H9 (cell line): ENCODE measurements at regions not wholly inside any gene's neighbourhood (a gene's known extent, or its start where the extent isn't known, plus 50 kb on each side); places are given as distances from the start of the nearest gene placed in this dataset.

Experiments used
- DNase-seq: peaks from one replicate; pipeline ENCODE4 v3.0.0-alpha.2; 2017
- H2AFZ ChIP-seq: one replicate; pipeline ENCODE4 v1.6.1; 2013; ENCODE audit warnings: mild to moderate bottlenecking, low read length, control low read depth, moderate library complexity
- H2AK5ac ChIP-seq: 2 replicates; pipeline ENCODE4 v1.6.1; 2013; ENCODE audit warnings: low read length, control low read depth, mixed read lengths; ENCODE audit not compliant: insufficient read length
- H2BK120ac ChIP-seq: one replicate; pipeline ENCODE4 v1.6.1; 2013; ENCODE audit warnings: low read depth, mild to moderate bottlenecking, low read length, control low read depth, inconsistent platforms; ENCODE audit not compliant: poor library complexity, severe bottlenecking
- H2BK12ac ChIP-seq: 2 replicates; pipeline ENCODE4 v1.6.1; 2013; ENCODE audit warnings: low read length, control low read depth, mixed read lengths, low read depth; ENCODE audit not compliant: insufficient read length
- H2BK15ac ChIP-seq: 2 replicates; pipeline ENCODE4 v1.6.1; 2013; ENCODE audit warnings: low read depth, low read length, control low read depth
- H2BK20ac ChIP-seq: one replicate; pipeline ENCODE4 v1.6.1; 2013; ENCODE audit warnings: low read depth, mild to moderate bottlenecking, low read length, control low read depth, inconsistent platforms; ENCODE audit not compliant: poor library complexity, severe bottlenecking
- H2BK5ac ChIP-seq: 2 replicates; pipeline ENCODE4 v1.6.1; 2013; ENCODE audit warnings: low read length, control low read depth, mixed read lengths; ENCODE audit not compliant: insufficient read length
- H3K14ac ChIP-seq: 2 replicates; pipeline ENCODE4 v1.6.1; 2013; ENCODE audit warnings: low read length, control low read depth; ENCODE audit not compliant: insufficient read depth
- H3K18ac ChIP-seq: 2 replicates; pipeline ENCODE4 v1.6.1; 2013; ENCODE audit warnings: low read depth, mild to moderate bottlenecking, mixed read lengths, low read length, control low read depth; ENCODE audit not compliant: insufficient read length
- H3K23ac ChIP-seq: 2 replicates; pipeline ENCODE4 v1.6.1; 2013; ENCODE audit warnings: low read length, control low read depth, mixed read lengths, low read depth; ENCODE audit not compliant: insufficient read length
- H3K23me2 ChIP-seq: 2 replicates; pipeline ENCODE4 v1.6.1; 2013; ENCODE audit warnings: low read depth, mild to moderate bottlenecking, mixed read lengths, low read length, control low read depth; ENCODE audit not compliant: insufficient read length, poor library complexity, severe bottlenecking
- H3K27ac ChIP-seq: 2 replicates; pipeline ENCODE4 v1.5.1; 2013; ENCODE audit warnings: low read length, control low read depth, mixed read lengths, low read depth; ENCODE audit not compliant: insufficient read length
- H3K27me3 ChIP-seq: 2 replicates; pipeline ENCODE4 v1.6.1; 2013; ENCODE audit warnings: low read length, control low read depth, inconsistent platforms; ENCODE audit not compliant: insufficient read depth
- H3K4ac ChIP-seq: 2 replicates; pipeline ENCODE4 v1.6.1; 2013; ENCODE audit warnings: low read depth, mild to moderate bottlenecking, control low read depth, inconsistent platforms, low read length, moderate library complexity
- H3K4me1 ChIP-seq: 2 replicates; pipeline ENCODE4 v1.6.1; 2013; ENCODE audit warnings: low read length, control low read depth, inconsistent platforms; ENCODE audit not compliant: insufficient read depth
- H3K4me2 ChIP-seq: 2 replicates; pipeline ENCODE4 v1.6.1; 2013; ENCODE audit warnings: low read length, control low read depth, mixed read lengths; ENCODE audit not compliant: insufficient read length, insufficient read depth
- H3K56ac ChIP-seq: 2 replicates; pipeline ENCODE4 v1.6.1; 2013; ENCODE audit warnings: low read depth, mild to moderate bottlenecking, mixed read lengths, low read length, control low read depth; ENCODE audit not compliant: insufficient read length
- H3K79me1 ChIP-seq: 2 replicates; pipeline ENCODE4 v1.6.1; 2013; ENCODE audit warnings: low read depth, mild to moderate bottlenecking, moderate library complexity, low read length, control low read depth, inconsistent platforms; ENCODE audit not compliant: insufficient read depth, poor library complexity, severe bottlenecking
- H3K79me2 ChIP-seq: 2 replicates; pipeline ENCODE4 v1.6.1; 2013; ENCODE audit warnings: low read length, control low read depth, inconsistent platforms; ENCODE audit not compliant: insufficient read depth
- H3K9ac ChIP-seq: 2 replicates; pipeline ENCODE4 v1.6.1; 2013; ENCODE audit warnings: low read length, control low read depth, mixed read lengths; ENCODE audit not compliant: insufficient read length; ENCODE audit errors: extremely low read depth
- H3K9me3 ChIP-seq: one replicate; pipeline ENCODE4 v1.6.1; 2013; ENCODE audit warnings: low read depth, low read length, inconsistent platforms; ENCODE audit not compliant: control insufficient read depth
- H3T11ph ChIP-seq: one replicate; pipeline ENCODE4 v1.6.1; 2013; ENCODE audit warnings: mild to moderate bottlenecking, low read length, control low read depth, inconsistent platforms
- H4K20me1 ChIP-seq: one replicate; pipeline ENCODE4 v1.6.1; 2013; ENCODE audit not compliant: control insufficient read depth, insufficient read length, insufficient read depth
- H4K5ac ChIP-seq: 2 replicates; pipeline ENCODE4 v1.6.1; 2013; ENCODE audit warnings: low read depth, mild to moderate bottlenecking, mixed read lengths, low read length, control low read depth; ENCODE audit not compliant: insufficient read length
- H4K8ac ChIP-seq: replicated peaks from 2 replicates; pipeline ENCODE4 v1.6.1; 2013; ENCODE audit warnings: low read length, control low read depth, mixed read lengths, low read depth; ENCODE audit not compliant: insufficient read length
- H4K91ac ChIP-seq: 2 replicates; pipeline ENCODE4 v1.6.1; 2013; ENCODE audit warnings: low read depth, mild to moderate bottlenecking, moderate library complexity, mixed read lengths, low read length, control low read depth; ENCODE audit not compliant: insufficient read length
- H3K27ac Mint-ChIP-seq, 3 experiments: 2 replicates in 2 of 3; 3 replicates in 1 of 3; pipeline ENCODE4 v1.8.0; 2020 to 2021; ENCODE audit warnings: mixed read lengths in 3 of 3, mild to moderate bottlenecking in 1 of 3, moderate library complexity in 1 of 3
- H3K27me3 Mint-ChIP-seq: 2 replicates; pipeline ENCODE4 v1.8.0; 2021; ENCODE audit warnings: low read depth, mild to moderate bottlenecking, moderate library complexity, mixed read lengths
- H3K36me3 Mint-ChIP-seq, 3 experiments: 2 replicates in 2 of 3; 3 replicates in 1 of 3; pipeline ENCODE4 v1.8.0; 2020 to 2021; ENCODE audit warnings: low read depth in 3 of 3, mixed read lengths in 3 of 3; ENCODE audit not compliant: insufficient read depth in 1 of 3
- H3K4me1 Mint-ChIP-seq, 2 experiments: 2 replicates each; pipeline ENCODE4 v1.8.0; 2020; ENCODE audit warnings: mixed read lengths in 2 of 2
- H3K4me3 Mint-ChIP-seq, 2 experiments: 2 replicates in 1 of 2; 3 replicates in 1 of 2; pipeline ENCODE4 v1.8.0; 2020 to 2021; ENCODE audit warnings: mild to moderate bottlenecking in 2 of 2, mixed read lengths in 2 of 2, moderate library complexity in 1 of 2
- H3K9me3 Mint-ChIP-seq, 2 experiments: 2 replicates in 1 of 2; 3 replicates in 1 of 2; pipeline ENCODE4 v1.8.0; 2020; ENCODE audit warnings: mild to moderate bottlenecking in 2 of 2, mixed read lengths in 2 of 2, moderate library complexity in 1 of 2
- WGBS: extraction: QIAGEN DNeasy Blood & Tissue Kit; methylation state at CpG from one replicate; pipeline ENCODE4 v1.1.7; 2013; ENCODE audit warnings: missing lambda C conversion rate, low lambda C conversion rate, mixed read lengths; ENCODE audit not compliant: insufficient read length; ENCODE audit errors: extremely low coverage; 5-methylcytosine and 5-hydroxymethylcytosine counted together
- TF ChIP-seq, protein P1 (sequence below): fragments of 200-600 bp; sonication (generic); conservative IDR thresholded peaks from 3 replicates; pipeline ENCODE4 v1.8.0; 2021; ENCODE audit warnings: antibody characterized with exemption, mild to moderate bottlenecking

DNA sequence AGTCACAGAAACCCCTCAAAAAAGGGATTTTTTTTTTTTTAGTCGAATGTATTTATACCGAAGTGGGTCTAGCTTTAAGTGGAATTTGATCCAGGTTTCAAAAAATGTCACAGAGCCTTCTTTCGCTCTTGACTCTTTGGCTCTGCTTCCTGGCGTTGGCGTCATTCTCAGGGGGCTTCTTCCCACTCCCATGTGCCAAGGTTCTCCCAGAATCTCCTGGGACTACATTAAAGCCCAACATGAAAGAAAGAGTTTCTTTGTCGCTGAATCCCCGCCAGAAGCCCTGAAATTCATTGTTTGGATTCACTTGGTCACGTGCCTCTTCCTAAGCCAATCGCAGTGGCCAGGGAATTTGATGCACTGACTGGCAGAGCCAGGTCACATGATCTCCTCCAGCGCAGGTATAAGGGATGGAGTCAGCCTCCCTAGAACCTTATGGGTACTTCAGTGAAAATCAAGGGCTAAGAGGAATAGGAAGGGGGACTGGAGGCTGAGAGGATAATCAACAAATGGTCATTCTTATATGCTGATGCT lies 101.2 kb downstream of the RPS24 start:
- Histone ChIP-seq H3K18ac (no peak overlapping the region), H2AK5ac (no peak overlapping the region), H3K4me2 (no peak overlapping the region), H3K79me2 (no peaks in the 10 kb centered on the region), H2BK20ac (no peak overlapping the region), H3K23me2 (no peaks in the 10 kb centered on the region), H3K14ac (no peak overlapping the region), H3K79me1 (no peaks in the 10 kb centered on the region), H3K27ac (no peak overlapping the region), H3K23ac (no peak overlapping the region), H3K4ac (no peak overlapping the region), H2BK120ac (no peak overlapping the region), H2BK12ac (no peak overlapping the region), H2AFZ (no peak overlapping the region), H2BK5ac (no peak overlapping the region), H3K27me3 (no peaks in the 10 kb centered on the region), H4K20me1 (no peaks in the 10 kb centered on the region), H4K8ac (no peak overlapping the region), H2BK15ac (no peak overlapping the region), H4K5ac (no peak overlapping the region), H3K9me3 (no peaks in the 10 kb centered on the region), H3K4me1 (no peaks in the 10 kb centered on the region), H3K9ac (no peak overlapping the region), H3K56ac (no peak overlapping the region), H3T11ph (no peak overlapping the region), H4K91ac (no peak overlapping the region)
- H3K4me1 Mint-ChIP-seq, result peaks cover 18 to 23% of the 10 kb centered on the region in 2 experiments
- DNase-seq, result peak; percentile 37
- no CpG with 5 or more reads among the region's 10 CpGs for WGBS
- H3K36me3 Mint-ChIP-seq, result no peaks in the 10 kb centered on the region
- peaks cover 8% of the 10 kb centered on the region for H3K27me3 Mint-ChIP-seq
- TF ChIP-seq, protein P1, sequence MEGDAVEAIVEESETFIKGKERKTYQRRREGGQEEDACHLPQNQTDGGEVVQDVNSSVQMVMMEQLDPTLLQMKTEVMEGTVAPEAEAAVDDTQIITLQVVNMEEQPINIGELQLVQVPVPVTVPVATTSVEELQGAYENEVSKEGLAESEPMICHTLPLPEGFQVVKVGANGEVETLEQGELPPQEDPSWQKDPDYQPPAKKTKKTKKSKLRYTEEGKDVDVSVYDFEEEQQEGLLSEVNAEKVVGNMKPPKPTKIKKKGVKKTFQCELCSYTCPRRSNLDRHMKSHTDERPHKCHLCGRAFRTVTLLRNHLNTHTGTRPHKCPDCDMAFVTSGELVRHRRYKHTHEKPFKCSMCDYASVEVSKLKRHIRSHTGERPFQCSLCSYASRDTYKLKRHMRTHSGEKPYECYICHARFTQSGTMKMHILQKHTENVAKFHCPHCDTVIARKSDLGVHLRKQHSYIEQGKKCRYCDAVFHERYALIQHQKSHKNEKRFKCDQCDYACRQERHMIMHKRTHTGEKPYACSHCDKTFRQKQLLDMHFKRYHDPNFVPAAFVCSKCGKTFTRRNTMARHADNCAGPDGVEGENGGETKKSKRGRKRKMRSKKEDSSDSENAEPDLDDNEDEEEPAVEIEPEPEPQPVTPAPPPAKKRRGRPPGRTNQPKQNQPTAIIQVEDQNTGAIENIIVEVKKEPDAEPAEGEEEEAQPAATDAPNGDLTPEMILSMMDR, result no peak
- no peak overlapping the region for H3K4me3 Mint-ChIP-seq
- H3K9me3 Mint-ChIP-seq, result no peaks in the 10 kb centered on the region
- H3K27ac Mint-ChIP-seq, result no peak overlapping the region; a peak in 1 of 7 replicates
